Suprapubic skin (tissue), 4 donors: ENCODE measurements at regions not wholly inside any gene's neighbourhood (a gene's known extent, or its start where the extent isn't known, plus 50 kb on each side); places are given as distances from the start of the nearest gene placed in this dataset.

Source experiments
- DNase-seq, 2 donors: peaks; one replicate each; pipeline ENCODE4 v3.0.0-alpha.2; 2019; ENCODE audit warnings: low spot score in 2 of 2
- H3K27ac ChIP-seq: fragments of 200-600 bp; sonication (generic); one replicate; pipeline ENCODE4 v1.5.1; 2019
- H3K27me3 ChIP-seq: fragments of 200-600 bp; sonication (generic); one replicate; pipeline ENCODE4 v1.5.1; 2019
- H3K36me3 ChIP-seq: fragments of 200-600 bp; sonication (generic); one replicate; pipeline ENCODE4 v1.5.1; 2019
- H3K4me1 ChIP-seq: fragments of 200-600 bp; sonication (generic); one replicate; pipeline ENCODE4 v1.5.1; 2019
- H3K4me3 ChIP-seq: fragments of 200-600 bp; sonication (generic); one replicate; pipeline ENCODE4 v1.5.1; 2019; ENCODE audit warnings: mild to moderate bottlenecking
- H3K9me3 ChIP-seq: fragments of 200-600 bp; sonication (generic); one replicate; pipeline ENCODE4 v1.5.1; 2019
- EP300 ChIP-seq: sonication (generic); formaldehyde crosslinking; IDR thresholded peaks from one replicate; pipeline ENCODE4 v1.6.1; 2017; ENCODE audit warnings: antibody characterized with exemption
- POLR2A ChIP-seq, 2 donors: fragments of 450-650 bp; IDR thresholded peaks; one replicate each; pipeline ENCODE4 v1.6.1; 2017; ENCODE audit warnings: antibody characterized with exemption in 2 of 2, mild to moderate bottlenecking in 2 of 2, moderate library complexity in 2 of 2
- POLR2AphosphoS5 ChIP-seq, 3 donors: sonication (generic); formaldehyde crosslinking; IDR thresholded peaks; one replicate each; pipeline ENCODE4 v1.6.1; 2017; ENCODE audit warnings: antibody characterized with exemption in 3 of 3
- WGBS: methylation state at CpG from one replicate; pipeline ENCODE4 v1.1.5; 2018; 5-methylcytosine and 5-hydroxymethylcytosine counted together
- TF ChIP-seq, protein P1 (sequence below), 2 donors: fragments of 200-600 bp in 1 of 2; fragments of 450-650 bp in 1 of 2; sonication (generic) in 1 of 2; IDR thresholded peaks; one replicate each; pipeline ENCODE4 v1.5.1; 2016 to 2019; ENCODE audit warnings: antibody characterized with exemption in 2 of 2, mild to moderate bottlenecking in 1 of 2, moderate library complexity in 1 of 2

DNA sequence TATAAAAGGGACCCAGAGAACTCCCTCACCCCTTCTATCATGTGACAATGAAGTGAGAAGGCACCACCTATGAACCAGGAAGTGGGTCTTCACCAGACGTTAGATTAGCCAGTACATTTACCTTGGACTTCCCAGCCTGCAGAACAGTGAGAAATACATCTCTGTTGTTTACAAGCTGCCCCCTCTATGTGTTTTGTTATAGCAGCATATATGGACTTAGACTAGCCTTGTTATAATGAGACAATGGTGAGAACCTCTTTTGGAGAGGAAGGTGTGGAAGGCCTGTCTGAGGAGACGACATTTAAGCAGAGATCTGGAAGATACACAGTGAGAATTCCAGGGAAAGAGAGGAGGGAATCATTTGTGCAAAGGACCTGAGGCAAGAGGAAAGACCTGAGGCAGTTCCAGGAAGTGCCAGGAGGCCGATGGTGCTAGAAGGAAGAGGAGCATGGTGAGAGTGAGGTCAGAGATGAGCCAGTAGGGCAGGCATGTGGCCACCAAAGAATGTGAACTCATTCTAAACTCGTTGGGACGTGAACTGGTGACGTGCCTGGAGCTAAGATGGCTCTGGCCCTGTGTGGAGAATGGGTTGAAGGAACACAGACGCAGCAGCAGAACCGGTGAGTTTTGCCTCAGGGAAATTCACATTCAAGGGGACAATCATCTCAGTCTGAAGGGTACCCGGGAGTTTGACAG, 98.9 kb upstream of the IRF2BP2 start:
- 66% methylated on average over 9 of the region's 9 CpGs for WGBS
- Histone ChIP-seq H3K4me3 (no peak overlapping the region), H3K27ac (no peak overlapping the region), H3K9me3 (no peaks in the 10 kb centered on the region), H3K4me1 (peaks cover 14% of the 10 kb centered on the region), H3K27me3 (no peaks in the 10 kb centered on the region), H3K36me3 (no peaks in the 10 kb centered on the region)
- TF ChIP-seq POLR2A (IDR thresholded peaks at IDR 0.05), result no peak
- no peak for DNase-seq

DNA sequence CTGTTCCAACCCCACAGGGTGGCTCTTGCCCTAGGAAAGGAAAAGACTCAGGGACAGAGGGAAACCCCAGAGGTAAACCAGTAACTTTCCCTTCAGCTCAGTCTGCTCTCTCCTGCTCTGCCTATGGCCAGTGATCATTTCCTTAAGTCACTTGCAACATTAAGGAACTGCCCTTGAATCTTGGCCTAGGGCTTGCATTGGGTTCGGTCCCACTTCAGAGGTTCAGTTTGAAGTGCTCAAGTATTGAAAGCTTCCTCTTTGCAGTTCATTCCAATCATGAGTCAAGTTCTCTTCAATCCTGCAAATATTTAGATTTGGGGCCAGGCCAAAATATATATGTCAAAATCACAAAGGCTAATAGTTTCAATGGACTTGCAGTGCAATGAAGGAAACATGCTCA, 97.7 kb upstream of the IRF2BP2 start:
- Histone ChIP-seq H3K36me3 (no peaks in the 10 kb centered on the region), H3K4me3 (no peak overlapping the region), H3K27ac (no peak overlapping the region), H3K4me1 (peaks cover 18% of the 10 kb centered on the region), H3K27me3 (no peaks in the 10 kb centered on the region), H3K9me3 (no peaks in the 10 kb centered on the region)
- WGBS, result 81% methylated on average over 1 of the region's 1 CpG
- TF ChIP-seq, protein P1, sequence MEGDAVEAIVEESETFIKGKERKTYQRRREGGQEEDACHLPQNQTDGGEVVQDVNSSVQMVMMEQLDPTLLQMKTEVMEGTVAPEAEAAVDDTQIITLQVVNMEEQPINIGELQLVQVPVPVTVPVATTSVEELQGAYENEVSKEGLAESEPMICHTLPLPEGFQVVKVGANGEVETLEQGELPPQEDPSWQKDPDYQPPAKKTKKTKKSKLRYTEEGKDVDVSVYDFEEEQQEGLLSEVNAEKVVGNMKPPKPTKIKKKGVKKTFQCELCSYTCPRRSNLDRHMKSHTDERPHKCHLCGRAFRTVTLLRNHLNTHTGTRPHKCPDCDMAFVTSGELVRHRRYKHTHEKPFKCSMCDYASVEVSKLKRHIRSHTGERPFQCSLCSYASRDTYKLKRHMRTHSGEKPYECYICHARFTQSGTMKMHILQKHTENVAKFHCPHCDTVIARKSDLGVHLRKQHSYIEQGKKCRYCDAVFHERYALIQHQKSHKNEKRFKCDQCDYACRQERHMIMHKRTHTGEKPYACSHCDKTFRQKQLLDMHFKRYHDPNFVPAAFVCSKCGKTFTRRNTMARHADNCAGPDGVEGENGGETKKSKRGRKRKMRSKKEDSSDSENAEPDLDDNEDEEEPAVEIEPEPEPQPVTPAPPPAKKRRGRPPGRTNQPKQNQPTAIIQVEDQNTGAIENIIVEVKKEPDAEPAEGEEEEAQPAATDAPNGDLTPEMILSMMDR (IDR thresholded peaks at IDR 0.05), result no peak
- TF ChIP-seq EP300, result no peak
- TF ChIP-seq POLR2AphosphoS5 (IDR thresholded peaks at IDR 0.05), result no peak
- no peak for TF ChIP-seq POLR2A (IDR thresholded peaks at IDR 0.05)
- DNase-seq, result no peak

DNA sequence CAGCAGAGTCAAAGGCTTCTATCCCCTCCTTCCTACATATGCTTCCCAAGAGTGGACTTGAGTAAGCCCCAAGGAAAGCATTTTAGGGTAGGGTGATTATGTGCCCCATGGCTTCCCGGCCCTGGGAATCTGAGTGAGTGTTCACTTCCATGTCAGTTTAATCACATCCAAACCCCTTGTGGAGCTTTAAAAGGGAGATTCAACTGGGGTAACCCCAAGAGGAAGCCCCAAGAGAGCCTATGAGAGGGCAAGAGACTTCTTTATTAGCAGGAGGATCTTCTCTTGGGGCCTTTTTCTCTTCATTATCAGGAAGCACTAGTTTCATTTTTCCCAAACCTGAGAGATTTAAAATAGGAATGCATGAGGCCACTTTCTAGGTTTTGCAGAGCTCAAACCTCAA, 97.0 kb upstream of the IRF2BP2 start:
- Histone ChIP-seq H3K4me3 (no peak overlapping the region), H3K36me3 (no peaks in the 10 kb centered on the region), H3K4me1 (peaks cover 18% of the 10 kb centered on the region), H3K9me3 (no peaks in the 10 kb centered on the region), H3K27ac (no peak overlapping the region), H3K27me3 (no peaks in the 10 kb centered on the region)
- 100% methylated on average over 1 of the region's 1 CpG for WGBS
- TF ChIP-seq POLR2AphosphoS5 (IDR thresholded peaks at IDR 0.05), result no peak
- TF ChIP-seq EP300, result no peak
- TF ChIP-seq, protein P1 (IDR thresholded peaks at IDR 0.05), result no peak
- no peak for TF ChIP-seq POLR2A (IDR thresholded peaks at IDR 0.05)
- DNase-seq, result no peak

DNA sequence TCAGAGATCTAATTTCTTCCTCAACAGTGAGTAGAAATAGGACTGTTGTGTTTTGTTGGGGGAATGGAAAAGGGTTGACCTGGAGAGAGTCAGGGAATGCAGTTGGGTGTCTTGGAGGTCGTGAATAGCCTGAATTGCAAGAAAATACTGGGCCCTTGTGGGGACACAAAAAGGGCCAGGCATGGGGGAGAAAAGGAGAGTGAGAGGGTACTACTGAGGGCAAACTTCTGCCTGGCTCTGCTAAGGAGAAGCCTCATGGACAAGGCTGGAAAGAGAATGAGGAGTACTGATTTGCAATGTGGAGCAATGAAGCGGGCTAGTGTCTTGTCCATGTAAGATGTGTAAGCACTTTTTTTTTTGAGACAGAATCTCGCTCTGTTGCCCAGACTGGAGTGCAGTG, 96.2 kb upstream of the IRF2BP2 start:
- no peak for TF ChIP-seq EP300
- no peak for TF ChIP-seq POLR2AphosphoS5 (IDR thresholded peaks at IDR 0.05)
- TF ChIP-seq, protein P1 (IDR thresholded peaks at IDR 0.05), result no peak
- TF ChIP-seq POLR2A (IDR thresholded peaks at IDR 0.05), result no peak
- Histone ChIP-seq H3K36me3 (no peaks in the 10 kb centered on the region), H3K4me1 (peaks cover 18% of the 10 kb centered on the region), H3K27ac (no peak overlapping the region), H3K27me3 (no peaks in the 10 kb centered on the region), H3K9me3 (no peaks in the 10 kb centered on the region), H3K4me3 (no peak overlapping the region)
- WGBS, result 92% methylated on average over 3 of the region's 3 CpGs
- no peak for DNase-seq

DNA sequence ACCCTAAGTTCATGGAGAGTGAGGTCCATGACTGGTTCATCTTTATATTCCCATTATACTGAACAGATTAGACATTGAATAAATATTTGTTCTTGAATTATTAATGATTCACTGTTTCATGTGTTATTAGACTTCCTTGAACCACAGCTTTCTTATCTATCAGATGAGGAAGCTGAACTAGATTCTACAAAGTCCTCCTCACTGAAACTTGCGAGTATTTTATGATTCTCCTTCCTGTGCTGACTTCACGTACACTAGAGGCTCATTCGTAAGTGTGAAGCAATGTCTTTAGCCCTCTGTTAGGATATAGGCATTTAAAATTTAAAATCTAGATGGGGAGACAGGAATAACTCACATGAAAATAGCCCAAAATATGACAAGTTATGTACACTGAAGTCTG, 95.6 kb upstream of the IRF2BP2 start:
- Histone ChIP-seq H3K9me3 (no peaks in the 10 kb centered on the region), H3K4me3 (no peak overlapping the region), H3K36me3 (no peaks in the 10 kb centered on the region), H3K4me1 (peaks cover 22% of the 10 kb centered on the region), H3K27ac (no peak overlapping the region), H3K27me3 (no peaks in the 10 kb centered on the region)
- WGBS, result 85% methylated on average over 3 of the region's 3 CpGs
- no peak for DNase-seq
- TF ChIP-seq POLR2A (IDR thresholded peaks at IDR 0.05) (no peak), EP300 (no peak), POLR2AphosphoS5 (IDR thresholded peaks at IDR 0.05) (no peak)
- TF ChIP-seq, protein P1 (IDR thresholded peaks at IDR 0.05), result no peak
